HEK293 (cell line): ENCODE measurements at regions not wholly inside any gene's neighbourhood (a gene's known extent, or its start where the extent isn't known, plus 50 kb on each side); places are given as distances from the start of the nearest gene placed in this dataset.

Source experiments
- CTCF ChIP-seq: fragments of 450-650 bp; formaldehyde crosslinking; IDR thresholded peaks from 2 replicates; pipeline ENCODE4 v1.5.1; 2016; ENCODE audit warnings: missing biosample characterization, missing genetic modification characterization
- TCF7L2 ChIP-seq: IDR thresholded peaks from 2 replicates; pipeline ENCODE4 v1.6.1; 2011; ENCODE audit warnings: low read depth, mild to moderate bottlenecking, inconsistent platforms, low read length, moderate library complexity, borderline replicate concordance
- ZNF10 ChIP-seq: fragments of 450-650 bp; formaldehyde crosslinking; IDR thresholded peaks from 2 replicates; pipeline ENCODE4 v1.5.1; 2017; ENCODE audit warnings: missing biosample characterization, missing genetic modification characterization
- ZNF2 ChIP-seq: fragments of 450-650 bp; formaldehyde crosslinking; IDR thresholded peaks from 2 replicates; pipeline ENCODE4 v1.5.1; 2016; ENCODE audit warnings: missing biosample characterization, missing genetic modification characterization
- ZNF274 ChIP-seq, 2 experiments: fragments of 200-500 bp in 1 of 2; fragments of 450-650 bp in 1 of 2; sonication (Bioruptor generic) in 1 of 2; formaldehyde crosslinking in 1 of 2; IDR thresholded peaks; 2 replicates each; pipeline versions ENCODE4 v1.5.1 to v1.6.1; 2014 to 2016; ENCODE audit warnings: borderline replicate concordance in 1 of 2, inconsistent platforms in 1 of 2, low read length in 1 of 2, missing biosample characterization in 1 of 2, missing genetic modification characterization in 1 of 2
- ZNF302 ChIP-seq: fragments of 450-650 bp; formaldehyde crosslinking; IDR thresholded peaks from 2 replicates; pipeline ENCODE4 v1.5.1; 2016; ENCODE audit warnings: missing biosample characterization, missing genetic modification characterization, low read depth
- ZNF404 ChIP-seq: fragments of 450-650 bp; formaldehyde crosslinking; IDR thresholded peaks from 2 replicates; pipeline ENCODE4 v1.5.1; 2017; ENCODE audit warnings: missing biosample characterization, missing genetic modification characterization
- ZNF530 ChIP-seq: fragments of 450-650 bp; formaldehyde crosslinking; IDR thresholded peaks from 2 replicates; pipeline ENCODE4 v1.5.1; 2016; ENCODE audit warnings: low read depth, missing biosample characterization, missing genetic modification characterization
- ZNF549 ChIP-seq: fragments of 450-650 bp; IDR thresholded peaks from 2 replicates; pipeline ENCODE4 v1.5.1; 2018; ENCODE audit warnings: missing biosample characterization, missing genetic modification characterization, mild to moderate bottlenecking, inconsistent platforms, moderate library complexity
- ZNF843 ChIP-seq: fragments of 450-650 bp; formaldehyde crosslinking; IDR thresholded peaks from 2 replicates; pipeline ENCODE4 v1.5.1; 2016; ENCODE audit warnings: missing biosample characterization, missing genetic modification characterization

- TF ChIP-seq CTCF (tag by site-specific recombination) (no peak), ZNF530 (tag by site-specific recombination) (no peak), ZNF302 (tag by site-specific recombination) (no peak), ZNF404 (tag by site-specific recombination) (no peak), TCF7L2 (no peak), ZNF274 (IDR thresholded peaks at IDR 0.05; ENCODE audit: low read length) (no peak), ZNF274 (tag by site-specific recombination; IDR thresholded peaks at IDR 0.05; ENCODE audit: borderline replicate concordance) (no peak), ZNF10 (tag by site-specific recombination) (no peak), ZNF549 (tag by site-specific recombination) (no peak), ZNF843 (tag by site-specific recombination) (no peak), ZNF2 (tag by site-specific recombination) (no peak)
Measured at GRCh38 chr14:71654810-71655209, 277.4 kb upstream of the RGS6 start.
